ENCODE measurements at regions not wholly inside any gene's neighbourhood (a gene's known extent, or its start where the extent isn't known, plus 50 kb on each side); places are given as distances from the start of the nearest gene placed in this dataset.

DNA sequence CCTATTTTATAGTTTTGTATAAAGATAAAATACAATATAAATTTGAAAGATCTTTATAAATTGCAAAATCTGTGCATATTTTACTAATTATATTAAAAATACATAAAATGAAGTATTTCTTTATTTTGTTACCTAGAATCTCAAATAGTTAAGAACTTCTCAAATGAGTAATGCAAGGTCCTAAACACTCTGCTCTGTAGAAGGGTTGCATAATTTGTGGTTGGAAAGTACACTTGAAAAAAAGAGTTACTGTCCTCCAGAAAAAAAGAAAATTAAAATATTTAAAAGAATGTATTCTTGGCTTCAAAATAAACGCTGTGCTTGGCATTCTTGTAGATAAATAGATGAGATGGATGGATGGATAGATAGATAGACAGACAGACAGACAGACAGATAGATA lies 428.8 kb upstream of the CDH6 start:
- DNase-seq, result no peak
- Histone ChIP-seq H3K4me1 (ENCODE audit: control insufficient read depth in 2 of 3, insufficient read depth in 2 of 3, low read depth in 1 of 3, low read length in 3 of 3) (no peaks in the 10 kb centered on the region), H3K27ac (ENCODE audit: low read depth in 2 of 2, low read length in 2 of 2) (no peak overlapping the region), H3K4me3 (ENCODE audit: low read length in 3 of 3) (no peak overlapping the region), H3K27me3 (ENCODE audit: control insufficient read depth, insufficient read depth, low read length) (no peaks in the 10 kb centered on the region), H3K36me3 (ENCODE audit: control insufficient read depth in 2 of 3, insufficient read depth in 3 of 3, low read length in 3 of 3) (no peaks in the 10 kb centered on the region), H3K9ac (ENCODE audit: low read length in 3 of 3) (no peak overlapping the region), H3K9me3 (ENCODE audit: control insufficient read depth in 2 of 3, insufficient read depth in 1 of 3, low read length in 3 of 3) (no peaks in the 10 kb centered on the region)
- intact Hi-C loops (cut with DNase I), result no loop called here
- no peak for FAIRE-seq
- TF ChIP-seq, protein P1, sequence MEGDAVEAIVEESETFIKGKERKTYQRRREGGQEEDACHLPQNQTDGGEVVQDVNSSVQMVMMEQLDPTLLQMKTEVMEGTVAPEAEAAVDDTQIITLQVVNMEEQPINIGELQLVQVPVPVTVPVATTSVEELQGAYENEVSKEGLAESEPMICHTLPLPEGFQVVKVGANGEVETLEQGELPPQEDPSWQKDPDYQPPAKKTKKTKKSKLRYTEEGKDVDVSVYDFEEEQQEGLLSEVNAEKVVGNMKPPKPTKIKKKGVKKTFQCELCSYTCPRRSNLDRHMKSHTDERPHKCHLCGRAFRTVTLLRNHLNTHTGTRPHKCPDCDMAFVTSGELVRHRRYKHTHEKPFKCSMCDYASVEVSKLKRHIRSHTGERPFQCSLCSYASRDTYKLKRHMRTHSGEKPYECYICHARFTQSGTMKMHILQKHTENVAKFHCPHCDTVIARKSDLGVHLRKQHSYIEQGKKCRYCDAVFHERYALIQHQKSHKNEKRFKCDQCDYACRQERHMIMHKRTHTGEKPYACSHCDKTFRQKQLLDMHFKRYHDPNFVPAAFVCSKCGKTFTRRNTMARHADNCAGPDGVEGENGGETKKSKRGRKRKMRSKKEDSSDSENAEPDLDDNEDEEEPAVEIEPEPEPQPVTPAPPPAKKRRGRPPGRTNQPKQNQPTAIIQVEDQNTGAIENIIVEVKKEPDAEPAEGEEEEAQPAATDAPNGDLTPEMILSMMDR (IDR thresholded peaks at IDR 0.05; ENCODE audit: borderline replicate concordance, extremely low read depth, insufficient read depth), result no peak

DNA sequence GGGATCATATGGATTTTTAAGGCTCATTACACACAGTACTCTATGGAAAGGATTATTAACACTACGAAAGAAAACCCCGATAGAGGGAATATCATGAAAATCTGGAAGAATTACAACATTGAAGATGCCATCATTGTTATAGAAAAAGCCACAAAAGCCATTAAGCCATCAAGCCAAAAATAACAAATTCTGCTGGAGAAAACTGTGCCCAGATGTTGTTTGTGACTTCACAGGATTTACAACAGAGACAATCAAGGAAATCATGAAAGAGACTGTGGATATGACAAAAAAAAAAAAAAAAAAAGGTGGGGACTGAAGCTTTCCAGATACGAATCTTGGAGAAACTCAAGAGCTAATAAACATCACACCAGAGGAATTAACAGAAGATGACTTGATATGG lies 433.8 kb upstream of the CDH6 start:
- H3K36me3 ChIP-seq (ENCODE audit: control insufficient read depth in 2 of 3, insufficient read depth in 3 of 3, low read length in 3 of 3), result no peaks in the 10 kb centered on the region
- H3K4me3 ChIP-seq (ENCODE audit: low read length in 3 of 3), result no peak overlapping the region
- TF ChIP-seq, protein P1 (IDR thresholded peaks at IDR 0.05; ENCODE audit: borderline replicate concordance, extremely low read depth, insufficient read depth), result no peak
- H3K4me1 ChIP-seq (ENCODE audit: control insufficient read depth in 2 of 3, insufficient read depth in 2 of 3, low read depth in 1 of 3, low read length in 3 of 3), result no peaks in the 10 kb centered on the region
- DNase-seq (no peak), FAIRE-seq (no peak)
- peaks cover 0 to 2% (median 2%) of the 10 kb centered on the region in 3 donors for H3K9me3 ChIP-seq (ENCODE audit: control insufficient read depth in 2 of 3, insufficient read depth in 1 of 3, low read length in 3 of 3)
- intact Hi-C loops (cut with DNase I), result no loop called here
- no peaks in the 10 kb centered on the region for H3K27me3 ChIP-seq (ENCODE audit: control insufficient read depth, insufficient read depth, low read length)
- no peak overlapping the region for H3K27ac ChIP-seq (ENCODE audit: low read depth in 2 of 2, low read length in 2 of 2)
- H3K9ac ChIP-seq (ENCODE audit: low read length in 3 of 3), result no peak overlapping the region

DNA sequence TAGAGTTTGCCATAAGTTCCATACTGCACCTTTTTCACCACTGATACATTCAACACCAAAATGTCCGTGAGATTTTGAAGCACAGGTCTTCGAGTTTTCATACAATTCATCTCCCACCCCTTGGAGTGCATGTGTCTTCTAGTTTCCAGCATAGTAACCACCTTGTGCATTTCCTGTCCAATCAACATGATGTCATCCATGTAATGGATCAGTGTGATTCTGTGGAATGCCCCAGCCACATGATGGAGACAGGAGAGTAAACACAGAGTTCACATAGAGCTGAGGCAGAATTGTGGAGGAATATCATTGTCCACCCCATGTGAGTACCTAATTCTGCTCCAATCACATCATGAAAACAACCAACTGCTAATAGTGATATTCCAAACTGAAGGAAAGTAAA lies 441.5 kb upstream of the CDH6 start:
- no peak overlapping the region for H3K4me3 ChIP-seq (ENCODE audit: low read length in 3 of 3)
- peaks cover 0 to 2% (median 0%) of the 10 kb centered on the region in 3 donors for H3K9me3 ChIP-seq (ENCODE audit: control insufficient read depth in 2 of 3, insufficient read depth in 1 of 3, low read length in 3 of 3)
- H3K27ac ChIP-seq (ENCODE audit: low read depth in 2 of 2, low read length in 2 of 2), result no peak overlapping the region
- TF ChIP-seq, protein P1 (IDR thresholded peaks at IDR 0.05; ENCODE audit: borderline replicate concordance, extremely low read depth, insufficient read depth), result no peak
- H3K27me3 ChIP-seq (ENCODE audit: control insufficient read depth, insufficient read depth, low read length), result no peaks in the 10 kb centered on the region
- FAIRE-seq, result no peak
- no peak for DNase-seq
- no peaks in the 10 kb centered on the region for H3K36me3 ChIP-seq (ENCODE audit: control insufficient read depth in 2 of 3, insufficient read depth in 3 of 3, low read length in 3 of 3)
- H3K4me1 ChIP-seq (ENCODE audit: control insufficient read depth in 2 of 3, insufficient read depth in 2 of 3, low read depth in 1 of 3, low read length in 3 of 3), result no peaks in the 10 kb centered on the region
- no peak overlapping the region for H3K9ac ChIP-seq (ENCODE audit: low read length in 3 of 3)
- intact Hi-C loops (cut with DNase I), result no loop called here

DNA sequence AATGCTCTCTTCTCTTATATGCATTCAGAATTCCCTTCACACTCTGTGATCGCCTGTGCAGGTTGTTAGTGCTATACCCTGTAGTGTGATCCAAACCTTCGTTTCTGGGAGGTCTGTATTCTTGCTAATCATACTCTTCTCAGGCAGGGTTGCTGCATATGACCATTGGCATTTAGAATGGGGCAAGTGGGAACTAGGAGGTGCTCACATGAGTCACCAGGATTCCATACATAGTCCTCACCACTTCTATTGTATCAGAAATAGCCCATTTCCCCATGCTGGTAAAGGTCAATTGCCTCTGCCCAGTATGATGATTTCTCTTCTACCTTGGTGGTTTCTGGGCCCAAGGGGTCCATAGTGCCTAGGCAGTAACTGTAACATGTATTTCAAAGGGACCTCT lies 443.5 kb upstream of the CDH6 start:
- Histone ChIP-seq H3K36me3 (ENCODE audit: control insufficient read depth in 2 of 3, insufficient read depth in 3 of 3, low read length in 3 of 3) (no peaks in the 10 kb centered on the region), H3K4me3 (ENCODE audit: low read length in 3 of 3) (no peak overlapping the region), H3K9ac (ENCODE audit: low read length in 3 of 3) (no peak overlapping the region), H3K9me3 (ENCODE audit: control insufficient read depth in 2 of 3, insufficient read depth in 1 of 3, low read length in 3 of 3) (no peaks in the 10 kb centered on the region), H3K4me1 (ENCODE audit: control insufficient read depth in 2 of 3, insufficient read depth in 2 of 3, low read depth in 1 of 3, low read length in 3 of 3) (no peaks in the 10 kb centered on the region), H3K27ac (ENCODE audit: low read depth in 2 of 2, low read length in 2 of 2) (no peak overlapping the region), H3K27me3 (ENCODE audit: control insufficient read depth, insufficient read depth, low read length) (no peaks in the 10 kb centered on the region)
- intact Hi-C loops (cut with DNase I), result no loop called here
- TF ChIP-seq, protein P1 (IDR thresholded peaks at IDR 0.05; ENCODE audit: borderline replicate concordance, extremely low read depth, insufficient read depth), result no peak
- no peak for DNase-seq
- FAIRE-seq, result no peak
